Chondrocyte (in vitro differentiated cells): ENCODE measurements at regions not wholly inside any gene's neighbourhood (a gene's known extent, or its start where the extent isn't known, plus 50 kb on each side); places are given as distances from the start of the nearest gene placed in this dataset.

Source experiments
- DNase-seq: peaks from one replicate; pipeline ENCODE4 v3.0.0; 2021; ENCODE audit warnings: mixed read lengths, low spot score
- H3K27ac Mint-ChIP-seq: one replicate; pipeline ENCODE4 v1.8.0; 2021; ENCODE audit warnings: mild to moderate bottlenecking, moderate library complexity, mixed read lengths; ENCODE audit not compliant: unreplicated experiment
- H3K27me3 Mint-ChIP-seq: 2 replicates; pipeline ENCODE4 v1.8.0; 2021; ENCODE audit warnings: low read depth, mixed read lengths
- H3K36me3 Mint-ChIP-seq: 2 replicates; pipeline ENCODE4 v1.8.0; 2021; ENCODE audit warnings: low read depth, mixed read lengths
- H3K4me1 Mint-ChIP-seq: 2 replicates; pipeline ENCODE4 v1.8.0; 2021; ENCODE audit warnings: low read depth, mild to moderate bottlenecking, mixed read lengths
- H3K4me3 Mint-ChIP-seq: one replicate; pipeline ENCODE4 v1.8.0; 2021; ENCODE audit warnings: mild to moderate bottlenecking, moderate library complexity, mixed read lengths; ENCODE audit not compliant: unreplicated experiment
- H3K9me3 Mint-ChIP-seq: 2 replicates; pipeline ENCODE4 v1.8.0; 2021; ENCODE audit warnings: low read depth, mixed read lengths
- CTCF ChIP-seq: fragments of 200-600 bp; sonication (generic); IDR thresholded peaks from 2 replicates; pipeline ENCODE4 v1.5.0; 2021; ENCODE audit warnings: antibody characterized with exemption, mild to moderate bottlenecking, moderate library complexity

- no peak for TF ChIP-seq CTCF
- no peak overlapping the region for H3K4me3 Mint-ChIP-seq
- H3K27ac Mint-ChIP-seq = no peak overlapping the region
- H3K27me3 Mint-ChIP-seq = no peaks in the 10 kb centered on the region
- H3K4me1 Mint-ChIP-seq = no peaks in the 10 kb centered on the region
- H3K9me3 Mint-ChIP-seq = peaks cover 10% of the 10 kb centered on the region
- DNase-seq = no peak
- no peaks in the 10 kb centered on the region for H3K36me3 Mint-ChIP-seq
Measured at GRCh38 chr6:98107801-98108200, 726.6 kb upstream of the POU3F2 start.

- Mint-ChIP-seq H3K27ac (no peak overlapping the region), H3K27me3 (peaks cover 9% of the 10 kb centered on the region), H3K4me1 (no peaks in the 10 kb centered on the region), H3K4me3 (no peak overlapping the region), H3K36me3 (no peaks in the 10 kb centered on the region), H3K9me3 (no peaks in the 10 kb centered on the region)
- no peak for TF ChIP-seq CTCF
- DNase-seq = no peak
Measured at GRCh38 chr6:98116455-98116854, 717.9 kb upstream of the POU3F2 start.

GRCh38 chr6:98117068-98117467 is 717.3 kb upstream of the POU3F2 start:
- DNase-seq = no peak
- no peaks in the 10 kb centered on the region for H3K4me1 Mint-ChIP-seq
- no peak overlapping the region for H3K4me3 Mint-ChIP-seq
- no peak overlapping the region for H3K27ac Mint-ChIP-seq
- H3K27me3 Mint-ChIP-seq = peaks cover 9% of the 10 kb centered on the region
- no peaks in the 10 kb centered on the region for H3K9me3 Mint-ChIP-seq
- TF ChIP-seq CTCF = no peak
- H3K36me3 Mint-ChIP-seq = no peaks in the 10 kb centered on the region

GRCh38 chr6:98118397-98119045 is 715.9 kb upstream of the POU3F2 start:
- TF ChIP-seq CTCF = no peak
- Mint-ChIP-seq H3K27me3 (peaks cover 9% of the 10 kb centered on the region), H3K9me3 (no peaks in the 10 kb centered on the region), H3K4me3 (no peak overlapping the region), H3K36me3 (no peaks in the 10 kb centered on the region), H3K27ac (no peak overlapping the region), H3K4me1 (no peaks in the 10 kb centered on the region)
- DNase-seq = no peak

GRCh38 chr6:98124171-98124570 is 710.2 kb upstream of the POU3F2 start:
- no peak for DNase-seq
- no peak overlapping the region for H3K27ac Mint-ChIP-seq
- no peaks in the 10 kb centered on the region for H3K9me3 Mint-ChIP-seq
- no peak overlapping the region for H3K4me3 Mint-ChIP-seq
- H3K27me3 Mint-ChIP-seq = peaks cover 5% of the 10 kb centered on the region
- no peak for TF ChIP-seq CTCF
- no peaks in the 10 kb centered on the region for H3K4me1 Mint-ChIP-seq
- H3K36me3 Mint-ChIP-seq = no peaks in the 10 kb centered on the region
